ENCODE measurements at regions not wholly inside any gene's neighbourhood (a gene's known extent, or its start where the extent isn't known, plus 50 kb on each side); places are given as distances from the start of the nearest gene placed in this dataset.

DNA sequence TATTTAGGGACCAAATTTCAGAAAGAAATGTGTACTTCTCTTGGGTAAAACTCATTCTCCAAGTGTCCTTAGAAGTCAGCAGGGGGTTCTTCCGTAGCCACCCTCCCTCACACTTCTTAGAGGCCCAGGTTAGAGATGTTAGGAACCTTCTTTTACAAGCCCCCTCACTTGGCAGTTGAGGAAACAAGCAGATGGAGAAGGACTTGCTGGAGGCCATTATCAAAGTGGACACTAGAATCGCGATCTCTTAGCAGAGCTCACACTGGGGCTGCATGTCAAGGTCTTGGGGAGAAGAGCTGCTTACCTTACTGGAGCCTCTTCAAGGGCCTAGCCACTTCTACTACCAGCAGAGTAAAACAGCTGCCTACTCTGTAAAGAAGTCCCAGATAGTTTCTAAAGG lies 69.4 kb upstream of the POLG start:
- no peak overlapping the region for H3K27ac ChIP-seq
- TF ChIP-seq ZFX (IDR thresholded peaks at IDR 0.05) (no peak), CTCF (conservative IDR thresholded peaks at IDR 0.05) (no peak)

DNA sequence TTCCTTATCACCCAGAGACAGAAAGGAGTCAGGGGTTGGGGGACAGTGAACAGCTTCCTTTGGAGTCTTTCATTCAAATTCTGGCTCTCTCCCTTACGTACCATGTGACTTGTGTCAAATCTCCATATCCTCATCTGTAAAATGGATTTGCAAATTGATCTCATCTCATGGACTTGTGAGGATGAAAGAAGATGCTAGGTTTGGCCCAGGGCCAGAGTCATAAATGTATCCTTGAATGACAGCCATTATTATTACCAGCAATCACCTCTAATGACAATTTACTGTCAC lies 67.8 kb upstream of the POLG start:
- TF ChIP-seq CTCF (conservative IDR thresholded peaks at IDR 0.05) (no peak), ZFX (IDR thresholded peaks at IDR 0.05) (no peak)
- no peak overlapping the region for H3K27ac ChIP-seq

DNA sequence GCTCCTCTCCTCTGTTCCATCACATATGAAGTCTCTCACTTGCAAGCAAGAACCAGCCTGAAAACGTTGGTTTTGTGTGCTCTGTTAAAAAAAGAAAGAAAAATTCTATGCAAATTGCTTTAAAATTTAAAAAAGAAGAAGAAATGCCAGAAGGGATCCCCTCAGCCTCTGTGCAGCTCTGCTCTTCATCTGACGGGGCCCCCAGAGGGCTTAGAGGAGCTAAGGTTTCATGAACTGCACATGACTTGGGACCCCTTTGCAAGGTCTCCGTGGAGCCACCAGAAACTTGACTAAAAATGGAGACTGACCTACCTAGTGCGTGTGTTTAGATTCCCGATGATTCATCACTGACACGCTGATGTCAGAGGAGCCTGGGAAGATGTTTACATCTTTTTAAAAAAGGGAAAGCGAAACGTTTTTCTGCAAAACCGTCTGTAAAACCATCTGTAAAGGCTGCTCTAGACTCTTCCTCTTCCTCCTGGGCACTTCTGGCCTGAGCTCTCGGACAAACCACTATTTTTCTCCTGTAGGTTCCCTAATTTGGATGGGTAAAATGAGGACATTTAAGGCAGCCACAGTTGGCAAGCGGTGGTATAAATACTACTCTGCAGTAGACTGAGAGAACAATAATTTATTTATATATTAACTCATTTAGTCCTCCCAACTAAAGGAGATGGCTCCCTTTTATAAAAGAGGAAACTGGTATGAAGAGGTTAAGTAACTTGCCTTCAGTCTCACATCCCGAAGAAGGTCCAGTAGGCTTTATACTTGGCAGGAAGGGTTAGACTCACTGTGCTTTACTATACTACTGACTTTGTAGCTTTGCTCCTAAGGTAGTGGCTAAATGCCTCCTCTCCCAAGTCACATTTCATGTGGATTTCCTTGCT lies 67.2 kb upstream of the POLG start:
- TF ChIP-seq CTCF (conservative IDR thresholded peaks at IDR 0.05) (no peak), ZFX (IDR thresholded peaks at IDR 0.05) (no peak)
- H3K27ac ChIP-seq = no peak overlapping the region

DNA sequence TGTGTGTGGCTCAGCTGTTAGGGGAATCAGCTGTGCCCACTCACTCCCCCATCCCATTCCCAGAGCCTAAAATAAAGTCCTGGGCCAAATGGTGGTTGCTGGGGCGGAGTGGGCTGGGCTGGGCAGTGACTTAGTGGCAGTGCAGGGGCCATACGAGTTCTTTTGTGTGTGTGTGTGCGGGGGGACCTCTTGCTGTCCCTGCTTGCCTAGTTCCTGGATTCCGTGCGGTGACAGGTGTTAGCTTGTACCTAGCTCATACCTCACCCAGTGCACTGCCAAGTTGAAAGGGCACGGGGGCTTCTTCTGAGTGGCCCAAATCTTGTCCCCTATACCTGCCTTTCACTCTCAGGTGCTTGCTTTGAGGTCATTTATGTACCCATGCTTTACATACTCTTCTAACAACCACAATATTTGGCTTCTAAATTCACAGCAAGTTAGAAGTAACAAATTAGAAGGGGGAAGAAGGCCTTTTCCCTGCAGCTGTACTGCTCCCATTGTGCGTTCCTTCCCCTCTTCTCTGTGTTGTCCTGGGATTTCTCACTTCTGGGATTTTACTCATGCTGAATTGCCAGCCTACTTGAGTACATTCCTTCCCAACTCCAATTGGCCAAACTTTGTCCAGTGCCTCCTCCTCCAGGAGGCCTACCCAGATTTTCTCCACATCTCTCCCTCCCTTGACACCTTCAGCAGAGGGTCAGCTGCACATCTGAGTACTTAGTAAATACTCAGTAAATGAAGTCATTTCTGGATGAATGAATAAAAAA lies 66.3 kb upstream of the POLG start:
- H3K27ac ChIP-seq = no peak overlapping the region
- no peak for TF ChIP-seq CTCF (conservative IDR thresholded peaks at IDR 0.05)
- no peak for TF ChIP-seq ZFX (IDR thresholded peaks at IDR 0.05)

GRCh38 chr15:89400116-89400781 lies 65.6 kb upstream of the POLG start:
- no peak overlapping the region for H3K27ac ChIP-seq
- TF ChIP-seq ZFX (IDR thresholded peaks at IDR 0.05) (no peak), CTCF (conservative IDR thresholded peaks at IDR 0.05) (no peak)

DNA sequence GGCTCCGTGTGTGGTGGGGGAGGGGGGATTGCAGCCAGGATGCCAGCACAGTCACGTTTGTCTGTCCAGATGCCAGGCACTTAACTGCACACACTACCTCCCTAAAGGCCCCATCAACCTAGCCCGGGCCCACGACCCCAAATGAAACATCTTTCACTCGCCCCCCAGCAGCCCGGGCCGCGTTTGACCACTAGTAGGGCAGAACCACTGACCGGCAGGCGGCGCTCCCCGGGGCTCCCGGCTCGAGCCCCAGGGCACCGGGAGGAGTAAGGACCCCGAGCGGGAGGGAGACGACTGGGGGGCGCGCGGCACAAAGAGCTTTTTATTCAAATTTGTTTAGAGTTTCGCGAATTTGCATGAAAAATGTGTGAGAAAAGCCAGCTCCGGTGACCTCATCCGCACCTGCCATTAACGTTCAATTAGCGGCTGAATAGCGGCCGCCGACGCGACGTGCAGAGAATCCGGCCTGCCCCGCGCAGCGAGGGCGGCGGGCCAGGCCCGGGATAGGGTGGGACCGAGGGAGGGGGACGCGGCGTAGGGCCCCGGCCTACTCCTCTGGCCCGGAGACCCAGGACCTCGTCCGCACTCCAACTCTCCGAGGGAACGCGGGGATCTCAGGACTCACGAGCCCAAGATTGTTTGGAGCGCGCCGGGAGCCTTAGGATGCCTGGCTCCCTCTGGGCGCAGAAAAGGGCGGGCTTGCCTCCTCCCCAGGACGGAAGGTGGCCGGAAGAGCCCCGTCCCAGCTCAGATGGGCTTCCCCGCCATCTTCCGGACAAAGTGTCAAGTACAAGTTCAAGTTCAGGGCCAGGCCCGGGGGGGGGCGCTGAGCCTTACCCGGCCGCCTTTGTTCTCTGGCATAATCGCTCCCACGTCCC lies 64.9 kb upstream of the POLG start:
- no peak overlapping the region for H3K27ac ChIP-seq
- TF ChIP-seq ZFX (IDR thresholded peaks at IDR 0.05) (no peak), CTCF (conservative IDR thresholded peaks at IDR 0.05) (no peak)

Data from C4-2B (cell line).